ENCODE measurements at regions not wholly inside any gene's neighbourhood (a gene's known extent, or its start where the extent isn't known, plus 50 kb on each side); places are given as distances from the start of the nearest gene placed in this dataset.
A peak's percentile ranks its signal among the peaks of the same experiment; 100 is the strongest.

- H4K20me1 ChIP-seq (ENCODE audit: insufficient read depth, poor library complexity, severe bottlenecking), result no peaks in the 10 kb centered on the region
- H2AFZ ChIP-seq, result no peak overlapping the region
- no peaks in the 10 kb centered on the region for H3K36me3 ChIP-seq (replicated peaks; ENCODE audit: insufficient read depth, low read depth)
- peaks cover 3% of the 10 kb centered on the region for H3K4me1 ChIP-seq (ENCODE audit: insufficient read depth)
- no peak overlapping the region for H3K4me2 ChIP-seq
- no peaks in the 10 kb centered on the region for H3K27me3 ChIP-seq
- DNase-seq (ENCODE audit: low spot score), result no peak
- H3K9me2 ChIP-seq (replicated peaks; ENCODE audit: insufficient read depth), result no peaks in the 10 kb centered on the region
- 36% methylated on average over 6 of the region's 6 CpGs for WGBS (ENCODE audit: low lambda C conversion rate, missing lambda C conversion rate)
- no peaks in the 10 kb centered on the region for H3K9me3 ChIP-seq (ENCODE audit: low read depth)
- H3K4me3 ChIP-seq, result no peak overlapping the region
- no peaks in the 10 kb centered on the region for H3K79me2 ChIP-seq
- TF ChIP-seq EZH2phosphoT487 (IDR thresholded peaks at IDR 0.05; ENCODE audit: low read depth, severe bottlenecking, unreplicated experiment), result no peak
- TF ChIP-seq CTCF (IDR thresholded peaks at IDR 0.05; ENCODE audit: poor library complexity), result no peak
- no peak for TF ChIP-seq EZH2 (IDR thresholded peaks at IDR 0.05; ENCODE audit: borderline replicate concordance)
- H3K27ac ChIP-seq, result peak overlapping the region; percentile 27
Observed at GRCh38 chr12:43105426-43105981, 446.5 kb downstream of the ADAMTS20 start.

GRCh38 chr12:43104494-43104893 is 447.5 kb downstream of the ADAMTS20 start:
- Histone ChIP-seq H4K20me1 (ENCODE audit: insufficient read depth, poor library complexity, severe bottlenecking) (no peaks in the 10 kb centered on the region), H2AFZ (no peak overlapping the region), H3K9me3 (ENCODE audit: low read depth) (no peaks in the 10 kb centered on the region), H3K4me2 (no peak overlapping the region), H3K79me2 (no peaks in the 10 kb centered on the region), H3K9me2 (replicated peaks; ENCODE audit: insufficient read depth) (no peaks in the 10 kb centered on the region), H3K27me3 (no peaks in the 10 kb centered on the region), H3K36me3 (replicated peaks; ENCODE audit: insufficient read depth, low read depth) (no peaks in the 10 kb centered on the region), H3K27ac (peak overlapping the region; percentile 23), H3K4me3 (no peak overlapping the region), H3K4me1 (ENCODE audit: insufficient read depth) (peaks cover 12% of the 10 kb centered on the region)
- no peak for DNase-seq (ENCODE audit: low spot score)
- WGBS (ENCODE audit: low lambda C conversion rate, missing lambda C conversion rate), result 85% methylated on average over 3 of the region's 3 CpGs
- TF ChIP-seq EZH2phosphoT487 (IDR thresholded peaks at IDR 0.05; ENCODE audit: low read depth, severe bottlenecking, unreplicated experiment) (no peak), CTCF (IDR thresholded peaks at IDR 0.05; ENCODE audit: poor library complexity) (no peak)

GRCh38 chr12:43103866-43104265 is 448.1 kb downstream of the ADAMTS20 start:
- DNase-seq (ENCODE audit: low spot score), result no peak
- TF ChIP-seq EZH2phosphoT487 (IDR thresholded peaks at IDR 0.05; ENCODE audit: low read depth, severe bottlenecking, unreplicated experiment) (no peak), EZH2 (IDR thresholded peaks at IDR 0.05; ENCODE audit: borderline replicate concordance) (no peak), CTCF (IDR thresholded peaks at IDR 0.05; ENCODE audit: poor library complexity) (no peak)
- Histone ChIP-seq H2AFZ (no peak overlapping the region), H3K9me3 (ENCODE audit: low read depth) (no peaks in the 10 kb centered on the region), H3K27me3 (no peaks in the 10 kb centered on the region), H3K27ac (no peak overlapping the region), H4K20me1 (ENCODE audit: insufficient read depth, poor library complexity, severe bottlenecking) (no peaks in the 10 kb centered on the region), H3K36me3 (replicated peaks; ENCODE audit: insufficient read depth, low read depth) (no peaks in the 10 kb centered on the region), H3K4me1 (ENCODE audit: insufficient read depth) (peaks cover 14% of the 10 kb centered on the region), H3K79me2 (no peaks in the 10 kb centered on the region), H3K4me2 (no peak overlapping the region), H3K9me2 (replicated peaks; ENCODE audit: insufficient read depth) (no peaks in the 10 kb centered on the region), H3K4me3 (no peak overlapping the region)
- WGBS (ENCODE audit: low lambda C conversion rate, missing lambda C conversion rate), result 57% methylated on average over 1 of the region's 1 CpG
